C1 segment of cervical spinal cord (tissue), 14 donors: ENCODE measurements at regions not wholly inside any gene's neighbourhood (a gene's known extent, or its start where the extent isn't known, plus 50 kb on each side); places are given as distances from the start of the nearest gene placed in this dataset.

Experiments used
- DNase-seq, 14 donors: peaks; one replicate each; lab custom pipeline; 2025; lab: John Stamatoyannopoulos, UW

DNA sequence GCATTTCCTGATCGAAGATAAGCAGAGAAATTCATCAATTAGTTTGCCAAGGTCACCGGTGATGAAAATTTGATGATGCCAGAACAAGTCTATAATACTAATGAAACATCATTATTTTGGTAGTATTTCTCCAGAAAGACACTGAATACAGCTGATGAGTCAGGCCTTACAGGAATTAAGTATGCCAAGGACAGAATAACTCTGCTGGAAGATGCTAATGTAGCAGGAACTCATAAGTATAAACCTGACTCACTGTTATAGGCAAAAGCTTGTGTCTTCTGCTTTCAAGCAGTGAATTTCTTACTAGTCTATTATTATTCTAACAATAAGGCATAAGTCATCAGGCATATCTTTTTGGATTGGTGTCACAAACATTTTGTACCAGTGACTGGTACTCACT is 1825.1 kb upstream of the IGFBP7 start:
- no peak for DNase-seq

GRCh38 chr4:58936436-58936835 is 1826.3 kb upstream of the IGFBP7 start:
- no peak for DNase-seq

GRCh38 chr4:58940167-58940566 is 1830.0 kb upstream of the IGFBP7 start:
- DNase-seq: no peak

DNA sequence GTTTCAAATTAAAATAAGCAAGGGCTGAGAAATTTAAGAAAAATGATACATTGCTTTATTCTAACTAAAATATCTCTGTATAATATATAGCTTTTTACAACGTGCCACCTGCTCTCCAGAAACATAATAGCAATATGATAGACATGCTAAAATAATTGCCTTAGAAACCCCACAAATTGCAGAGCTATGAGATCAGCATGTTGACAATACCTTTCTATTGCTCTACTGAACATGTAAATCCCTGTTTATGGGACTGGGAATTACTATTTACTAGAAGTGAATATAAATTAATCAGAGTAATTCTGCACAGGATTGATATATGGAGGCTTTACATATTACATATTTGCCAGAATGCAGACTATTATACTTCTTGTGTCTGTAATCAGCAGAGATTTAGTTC is 1831.1 kb upstream of the IGFBP7 start:
- DNase-seq: no peak

- no peak for DNase-seq
These were observed 1843.4 kb upstream of the IGFBP7 start for GRCh38 chr4:58953575-58953974.

DNA sequence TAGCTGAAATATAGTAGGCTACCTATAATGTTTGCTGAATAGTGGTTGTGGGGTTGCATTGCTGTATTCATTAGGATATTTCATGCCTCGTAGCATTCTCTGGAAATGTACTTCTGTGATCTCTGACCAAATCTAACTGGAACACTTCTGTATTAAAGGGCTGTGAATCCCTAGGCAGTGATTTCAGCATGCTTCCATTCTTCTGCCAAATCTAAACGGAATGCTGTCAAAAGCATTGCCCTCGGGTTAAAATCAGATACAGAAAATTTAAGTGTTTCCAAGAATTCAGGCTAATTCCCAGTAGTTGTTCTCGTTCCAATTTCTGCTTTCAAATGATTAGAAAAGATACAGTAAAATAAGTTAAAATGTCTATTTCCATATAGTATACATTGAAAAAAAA is 1847.5 kb upstream of the IGFBP7 start:
- peak in 1 of 14 donors; percentile 0 for DNase-seq

DNA sequence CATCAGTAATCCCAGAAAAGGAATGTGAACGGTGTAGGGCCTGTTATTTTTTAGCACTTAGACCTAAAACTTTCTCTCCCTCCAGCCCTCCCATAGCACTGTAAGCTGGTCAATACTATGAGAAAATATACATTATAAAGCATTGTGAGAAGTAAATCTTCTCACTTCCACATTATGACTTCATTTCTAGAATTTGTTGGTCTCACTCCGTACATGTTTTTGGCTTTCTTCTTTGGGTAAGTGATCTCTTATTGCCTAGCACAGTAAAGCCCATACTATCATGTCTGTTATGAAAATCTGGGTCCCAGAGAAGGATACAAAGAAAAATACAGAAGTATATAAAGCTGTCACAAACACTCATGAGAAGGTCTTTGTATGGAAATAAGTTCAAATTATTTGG is 1851.1 kb upstream of the IGFBP7 start:
- DNase-seq: no peak

DNA sequence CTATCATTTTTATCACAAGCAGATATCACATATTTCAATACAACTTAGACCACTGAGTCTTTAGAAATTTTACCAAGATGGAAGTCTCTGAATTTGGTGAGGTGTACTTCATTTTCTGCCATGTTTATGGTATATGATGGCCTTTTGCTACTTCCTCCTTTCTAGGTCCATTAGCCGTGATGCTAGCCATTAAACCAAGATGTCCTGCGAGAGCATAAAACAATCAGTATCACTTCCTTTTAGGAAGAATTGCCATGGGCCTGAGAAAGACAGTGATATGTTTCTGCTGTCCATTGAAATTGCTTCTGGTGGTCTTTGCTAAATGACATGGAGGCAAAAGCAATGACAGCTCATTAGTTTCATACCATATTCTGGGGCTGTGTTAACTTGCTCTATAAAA is 1851.7 kb upstream of the IGFBP7 start:
- DNase-seq: no peak

DNA sequence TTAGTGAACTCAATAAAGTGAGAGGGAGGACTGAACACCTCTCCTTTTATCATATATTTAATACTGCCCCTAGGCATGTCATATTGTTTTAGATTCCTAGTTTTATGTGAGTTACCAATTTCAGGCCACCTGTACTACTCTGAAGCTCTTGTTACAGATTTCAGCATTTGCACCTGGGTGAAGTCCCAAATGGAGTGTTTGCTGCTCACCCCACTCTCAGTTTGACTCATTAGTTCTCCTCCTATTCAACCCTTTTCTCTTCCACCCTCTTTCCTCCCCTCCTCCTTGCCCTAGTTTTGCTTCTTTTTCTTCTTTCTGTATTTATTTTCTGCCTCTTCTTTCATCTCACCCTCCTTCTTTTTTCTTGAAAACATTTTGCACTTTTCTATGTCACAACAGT is 1852.2 kb upstream of the IGFBP7 start:
- DNase-seq: no peak

DNA sequence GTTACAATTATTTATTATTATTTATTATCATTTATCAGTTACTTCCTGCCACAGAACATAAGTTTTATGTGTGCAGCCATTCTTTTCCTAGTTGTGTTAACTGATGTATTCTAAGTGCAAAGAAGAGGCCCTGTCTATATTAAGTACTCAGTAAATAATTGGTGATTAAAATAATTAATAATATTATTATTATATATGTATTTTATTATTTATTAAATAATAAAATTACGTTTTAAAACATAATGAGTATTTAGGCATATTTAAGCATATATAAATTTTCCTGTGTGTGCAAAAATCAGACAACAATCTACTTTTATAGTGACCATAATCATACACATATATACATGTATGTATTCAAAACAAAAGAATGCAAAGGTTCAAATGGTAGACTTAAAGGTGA is 1871.6 kb upstream of the IGFBP7 start:
- DNase-seq: no peak

- DNase-seq: no peak
These were observed 1873.7 kb upstream of the IGFBP7 start for GRCh38 chr4:58983887-58984286.

DNA sequence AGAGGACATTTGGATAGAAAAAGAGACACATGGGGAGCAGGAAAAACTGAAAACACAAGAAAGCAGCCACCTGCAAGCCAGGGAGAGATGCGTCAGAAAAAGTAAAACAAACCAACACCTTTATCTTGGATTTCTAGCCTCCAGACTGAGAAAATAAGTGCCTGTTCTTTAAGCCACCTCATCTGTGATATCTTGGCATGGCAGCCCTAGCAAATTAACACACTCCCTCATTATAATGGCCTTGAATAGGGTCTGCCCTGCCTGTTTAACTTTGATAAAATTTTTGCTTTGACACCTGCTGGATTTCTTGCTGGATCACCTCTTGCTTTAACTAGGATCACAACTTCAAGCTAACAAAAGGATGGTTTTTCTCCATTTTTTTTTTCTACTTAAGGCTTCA is 1892.0 kb upstream of the IGFBP7 start:
- no peak for DNase-seq

DNA sequence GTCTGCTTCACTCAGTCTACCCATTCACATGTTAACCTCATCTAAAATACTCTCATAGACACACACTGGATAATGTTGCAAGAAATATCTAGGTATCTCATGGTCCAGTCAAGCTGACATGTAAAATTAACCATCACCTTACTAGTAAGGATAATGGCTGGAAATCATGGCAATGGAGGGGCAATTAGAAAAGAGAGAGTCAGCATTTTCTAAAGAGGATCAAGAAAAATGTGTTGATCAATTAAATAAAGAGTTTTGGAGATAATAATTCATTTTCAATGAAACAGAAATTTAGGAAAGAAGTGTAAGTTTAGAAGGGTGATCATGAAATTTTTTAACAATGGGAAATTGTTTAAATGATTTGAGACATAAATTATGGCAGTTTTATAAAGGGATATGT is 1914.1 kb upstream of the IGFBP7 start:
- DNase-seq: no peak

GRCh38 chr4:59037812-59038211 is 1927.6 kb upstream of the IGFBP7 start:
- DNase-seq: no peak

- DNase-seq: no peak
These were observed 1928.9 kb upstream of the IGFBP7 start for GRCh38 chr4:59039046-59039445.

GRCh38 chr4:59044286-59044900 is 1934.2 kb upstream of the IGFBP7 start:
- DNase-seq: no peak

GRCh38 chr4:59054086-59054485 is 1943.9 kb upstream of the IGFBP7 start:
- DNase-seq: no peak

DNA sequence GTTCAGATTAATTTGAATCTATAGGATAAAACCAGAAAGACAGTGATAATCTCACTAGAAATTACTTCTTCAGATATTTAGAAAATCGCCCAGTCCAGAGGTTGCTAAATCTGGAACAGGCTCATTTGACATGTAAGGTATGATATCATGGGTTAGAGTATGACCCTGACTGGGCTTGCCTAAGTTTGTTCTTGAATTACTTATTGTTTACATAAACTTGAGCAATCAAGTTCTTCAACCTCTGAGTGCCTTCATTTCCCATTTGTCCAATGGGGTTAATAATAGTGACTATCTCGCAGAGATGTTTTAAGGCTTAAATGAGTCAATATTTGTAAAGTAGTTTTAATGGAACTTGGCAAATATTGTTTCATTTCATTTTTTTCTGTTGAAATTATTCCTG is 1947.6 kb upstream of the IGFBP7 start:
- no peak for DNase-seq

GRCh38 chr4:59058543-59058942 is 1948.4 kb upstream of the IGFBP7 start:
- no peak for DNase-seq

GRCh38 chr4:59060002-59060846 is 1950.0 kb upstream of the IGFBP7 start:
- DNase-seq: no peak

GRCh38 chr4:59060895-59061294 is 1950.7 kb upstream of the IGFBP7 start:
- DNase-seq: no peak

DNA sequence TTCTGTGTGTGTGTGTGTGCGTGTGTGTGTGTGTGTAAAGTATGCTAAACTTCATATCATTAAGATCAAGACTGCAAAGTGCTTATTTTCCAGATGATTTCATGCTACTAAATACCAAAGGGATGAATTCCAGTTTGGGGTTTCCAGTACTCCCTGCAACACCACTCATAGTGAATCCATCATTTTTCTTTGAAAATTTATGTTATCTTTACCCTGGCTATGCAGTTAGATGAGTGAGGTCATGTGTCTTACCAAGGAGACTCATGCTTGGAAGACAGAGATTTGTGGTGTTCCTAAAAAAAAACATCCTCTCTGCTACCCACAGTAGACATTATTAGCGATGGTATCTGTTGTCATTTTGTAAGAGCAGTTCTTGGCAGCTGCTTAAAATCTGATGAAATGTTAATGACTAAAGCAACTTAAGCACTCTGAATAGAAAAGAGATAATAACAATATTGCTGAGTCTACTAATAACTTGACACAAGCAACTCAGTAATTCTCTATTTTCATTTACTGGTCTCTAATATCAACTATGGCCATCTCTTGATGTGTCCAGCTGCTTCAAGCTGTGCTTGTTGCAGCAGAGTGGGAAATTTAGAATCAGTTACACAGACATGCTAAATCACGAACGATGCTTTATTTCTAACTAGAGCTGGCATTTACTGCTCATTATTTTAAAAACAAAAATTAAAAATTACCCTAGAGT is 1953.0 kb upstream of the IGFBP7 start:
- no peak for DNase-seq
